B cell (primary cell): ENCODE measurements at regions not wholly inside any gene's neighbourhood (a gene's known extent, or its start where the extent isn't known, plus 50 kb on each side); places are given as distances from the start of the nearest gene placed in this dataset.

Experiments
- CTCF ChIP-seq: fragments of 200-600 bp; IDR thresholded peaks from one replicate; pipeline ENCODE4 v1.8.0; 2022; ENCODE audit warnings: antibody characterized with exemption, mild to moderate bottlenecking
- EZH2 ChIP-seq: IDR thresholded peaks from 2 replicates; pipeline ENCODE4 v1.6.1; 2012; ENCODE audit warnings: borderline replicate concordance, low read depth, mild to moderate bottlenecking, moderate library complexity, low read length; ENCODE audit not compliant: insufficient read depth, poor library complexity, severe bottlenecking

DNA sequence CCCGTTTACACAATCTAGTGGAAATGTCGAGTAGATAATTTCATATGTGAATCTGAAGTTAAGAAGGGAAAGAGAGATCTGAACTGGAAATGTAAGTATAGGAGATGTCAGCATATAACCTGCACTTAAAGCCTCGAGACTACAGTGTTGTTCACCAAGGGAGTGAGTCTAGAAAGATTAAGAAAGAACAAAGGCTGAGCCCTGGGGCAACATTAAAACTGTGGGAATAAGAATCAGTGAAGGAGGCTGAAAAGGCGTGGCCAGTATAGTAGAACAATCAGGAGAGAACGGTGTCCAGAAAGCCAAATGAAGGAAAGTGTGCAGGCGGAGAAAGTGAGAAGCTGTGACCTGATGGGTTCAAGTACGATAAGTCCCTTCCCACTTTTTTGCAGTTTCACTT, 118.8 kb upstream of the TENM3 start:
- no peak for TF ChIP-seq CTCF
- no peak for TF ChIP-seq EZH2
